Fibroblast of mammary gland (primary cell): ENCODE measurements at regions not wholly inside any gene's neighbourhood (a gene's known extent, or its start where the extent isn't known, plus 50 kb on each side); places are given as distances from the start of the nearest gene placed in this dataset.
A peak's percentile ranks its signal among the peaks of the same experiment; 100 is the strongest.

Source experiments
- DNase-seq: peaks from one replicate; pipeline ENCODE4 v3.0.0-alpha.2; 2010; ENCODE audit warnings: low read depth
- H3K4me3 ChIP-seq: 2 replicates; pipeline ENCODE4 v1.5.1; 2011; ENCODE audit warnings: low read depth, mild to moderate bottlenecking, low read length, moderate library complexity; ENCODE audit not compliant: control insufficient read depth
- CTCF ChIP-seq: conservative IDR thresholded peaks from 2 replicates; pipeline ENCODE4 v1.5.1; 2011; ENCODE audit warnings: low read depth, low read length, inconsistent platforms; ENCODE audit not compliant: control insufficient read depth, insufficient read depth

DNA sequence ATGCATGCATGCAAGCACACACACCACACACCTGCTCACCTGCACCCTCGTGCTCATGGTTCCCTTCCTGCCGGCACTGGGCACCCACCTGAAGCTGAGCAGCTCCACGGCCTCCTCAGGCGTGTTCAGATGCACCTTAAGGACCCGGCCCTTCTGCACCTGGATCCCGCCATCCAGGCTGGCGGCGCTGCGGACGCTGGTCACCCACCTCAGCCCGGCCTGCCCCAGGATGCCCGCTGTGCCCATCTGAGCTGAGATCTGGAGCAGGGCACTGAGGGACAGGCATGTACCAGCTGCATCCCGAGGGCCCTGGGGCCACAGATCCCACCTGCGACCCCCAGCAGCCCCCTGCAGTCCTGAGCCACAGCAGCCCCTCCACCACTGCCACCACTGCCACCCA lies 110.0 kb downstream of the LITAF start:
- no peak for TF ChIP-seq CTCF
- DNase-seq = no peak
- no peak overlapping the region for H3K4me3 ChIP-seq

DNA sequence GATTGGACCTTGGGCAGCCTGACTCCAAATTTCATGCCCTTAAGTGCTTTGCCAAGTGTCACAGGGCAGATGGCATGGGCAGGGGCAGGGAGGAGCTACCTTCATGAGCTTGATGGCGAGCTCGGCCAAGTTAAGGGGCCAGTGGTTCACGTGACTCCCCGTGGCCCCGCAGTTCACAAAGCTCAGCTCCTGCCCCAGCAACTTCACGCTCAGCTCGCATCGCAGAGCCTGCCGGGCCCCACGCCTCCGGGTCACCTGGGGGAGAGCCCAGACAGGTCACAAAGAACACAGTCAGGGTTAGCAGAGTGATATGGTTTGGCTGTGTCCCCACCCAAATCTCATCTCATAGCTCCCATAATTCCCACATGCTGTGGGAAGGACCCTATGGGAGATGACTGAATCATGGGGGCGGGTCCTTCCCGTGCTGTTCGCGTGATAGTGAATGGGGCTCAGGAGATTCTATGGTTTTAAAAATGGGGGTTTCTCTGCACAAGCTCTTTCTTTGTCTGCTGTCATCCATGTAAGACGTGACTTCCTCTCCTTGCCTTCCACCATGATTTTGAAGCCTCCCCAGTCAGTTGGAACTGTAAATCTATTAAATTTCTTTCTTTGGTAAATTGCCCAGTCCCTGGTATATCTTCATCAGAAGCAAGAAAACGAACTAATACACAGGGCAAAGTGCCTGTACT lies 108.1 kb downstream of the LITAF start:
- no peak for TF ChIP-seq CTCF
- DNase-seq = no peak
- H3K4me3 ChIP-seq = no peak overlapping the region

DNA sequence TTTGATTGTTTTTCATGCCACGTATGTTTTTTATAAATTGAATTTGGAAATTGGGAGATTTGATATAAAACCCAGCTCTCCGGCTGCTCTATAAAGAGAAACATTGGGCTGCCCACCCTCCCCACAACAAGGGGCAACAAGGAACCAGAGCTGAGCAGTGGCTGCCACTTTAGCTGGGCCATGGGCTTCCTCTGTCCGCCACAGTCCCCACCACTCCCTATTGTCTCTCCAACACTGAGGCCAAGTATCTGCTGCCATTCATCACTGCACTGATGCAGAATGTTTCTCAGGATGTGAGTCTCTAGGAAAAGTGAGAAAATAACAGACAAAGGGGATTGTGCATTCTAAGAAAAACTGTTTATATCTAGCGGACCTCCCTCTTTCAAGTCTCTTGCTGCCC lies 106.8 kb downstream of the LITAF start:
- no peak for DNase-seq
- no peak for TF ChIP-seq CTCF
- no peak overlapping the region for H3K4me3 ChIP-seq

DNA sequence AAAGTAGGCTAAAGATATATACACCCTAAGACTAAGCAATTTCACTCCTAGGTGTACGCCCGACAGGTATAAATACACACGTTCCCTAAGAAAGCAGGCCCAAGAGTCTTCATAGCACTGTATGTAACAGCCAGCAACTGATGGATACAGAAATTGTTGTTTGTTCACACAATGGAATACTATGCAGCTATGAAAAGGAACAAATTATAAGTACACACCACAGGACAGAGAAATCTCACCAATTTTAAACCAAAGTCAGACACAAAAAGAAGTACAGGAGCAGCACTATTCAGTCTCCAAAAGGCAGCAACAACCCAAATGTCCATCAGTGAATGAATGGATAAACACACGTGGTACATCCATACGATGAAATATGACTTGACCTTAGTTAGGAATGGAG lies 106.1 kb downstream of the LITAF start:
- TF ChIP-seq CTCF = no peak
- DNase-seq = no peak
- H3K4me3 ChIP-seq = no peak overlapping the region

- DNase-seq = peak; percentile 18
- H3K4me3 ChIP-seq = no peak overlapping the region
- TF ChIP-seq CTCF = no peak
Observed at GRCh38 chr16:11481987-11482386, 104.7 kb downstream of the LITAF start.

DNA sequence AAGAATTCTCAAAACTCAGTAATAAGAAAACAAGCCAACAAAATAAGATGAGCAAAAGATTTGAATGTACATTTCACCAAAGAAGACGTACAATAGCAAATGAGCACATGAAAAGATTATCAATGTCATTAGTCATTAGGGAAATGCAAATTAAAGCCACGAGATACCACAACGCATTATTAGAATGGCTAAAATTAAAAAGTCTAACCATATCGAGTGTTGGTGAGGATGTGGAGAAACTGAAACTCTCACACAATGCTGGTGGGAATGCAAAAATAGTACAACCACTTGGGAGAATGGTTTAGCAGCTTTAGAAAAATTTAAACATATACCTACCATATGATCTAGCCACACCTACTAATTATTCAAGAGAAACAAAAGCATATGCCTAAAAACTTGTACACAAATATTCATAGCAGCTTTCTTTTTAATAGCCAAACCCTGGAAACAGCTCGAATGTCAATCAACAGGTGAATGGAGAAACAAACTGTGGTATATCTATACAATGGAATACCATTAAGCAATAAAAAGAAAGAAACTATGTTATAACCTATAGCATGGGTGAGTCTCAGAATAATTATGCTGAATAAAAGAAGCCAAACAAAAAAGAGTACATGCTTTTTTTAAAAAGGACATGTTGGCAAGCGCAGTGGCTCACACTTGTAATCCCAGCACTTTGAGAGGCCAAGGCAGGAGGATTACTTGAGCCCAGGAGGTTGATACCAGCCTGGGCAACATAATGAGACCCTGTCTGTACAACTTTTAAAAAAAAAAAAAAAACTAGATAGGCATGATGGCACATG lies 103.6 kb downstream of the LITAF start:
- DNase-seq = no peak
- no peak overlapping the region for H3K4me3 ChIP-seq
- TF ChIP-seq CTCF = no peak
